K562 (cell line): ENCODE measurements at regions not wholly inside any gene's neighbourhood (a gene's known extent, or its start where the extent isn't known, plus 50 kb on each side); places are given as distances from the start of the nearest gene placed in this dataset.

ENCODE experiments used
- ATAC-seq: fragments of 200-7000 bp; cut with Tn5 transposase; 3 replicates; pipeline ENCODE4 v1.9.1; 2020; ENCODE audit warnings: moderate library complexity
- BruUV-seq: library from RNA; stranded (reverse); fragments of 400-500 nt; replicated peaks from 2 replicates; lab custom pipeline; 2021; lab: Mats Ljungman, UMichigan
- CTCF ChIA-PET: fragments of 300-600 bp; formaldehyde crosslinking; extraction: SDS; loops from one replicate; lab custom pipeline; 2021; ENCODE audit warnings: low intra/inter-chr PET ratio; lab: Yijun Ruan, JAX
- POLR2A ChIA-PET: fragments of 300-600, 350-650 bp; sonication (Branson Sonifier 250); formaldehyde crosslinking; extraction: SDS; loops from one replicate; lab custom pipeline; 2021; ENCODE audit warnings: antibody characterized with exemption, inconsistent platforms; lab: Yijun Ruan, JAX
- DNase-seq, 4 experiments: peaks; one replicate each; pipeline versions ENCODE4 v3.0.0 to v3.0.0-alpha.2; 2011 to 2018; ENCODE audit warnings: low spot score in 3 of 4, mixed read lengths in 3 of 4; ENCODE audit errors: extremely low read depth in 1 of 4
- FAIRE-seq: peaks from 2 replicates; lab custom pipeline; 2011; peaks lifted over from hg19 to GRCh38; lab: Jason Lieb, UNC
- H2AFZ ChIP-seq: 2 replicates; pipeline ENCODE4 v1.6.0; 2011; ENCODE audit warnings: low read depth, low read length, control low read depth, inconsistent platforms
- H3K27ac ChIP-seq: fragments of 200-600 bp; 3 replicates; pipeline ENCODE4 v1.8.0; 2011; ENCODE audit warnings: low read depth, mild to moderate bottlenecking, control low read depth, inconsistent platforms, low read length, moderate library complexity, mixed read lengths; ENCODE audit errors: extremely low read depth
- H3K27me3 ChIP-seq, 2 experiments: fragments of 300-600 bp in 1 of 2; 2 replicates in 1 of 2; 3 replicates in 1 of 2; pipeline versions ENCODE4 v1.6.0 to v1.8.0; 2011; ENCODE audit warnings: inconsistent platforms in 2 of 2, low read length in 2 of 2, mild to moderate bottlenecking in 1 of 2, mixed read lengths in 1 of 2, moderate library complexity in 1 of 2; ENCODE audit not compliant: control insufficient read depth in 2 of 2, insufficient read depth in 2 of 2
- H3K36me3 ChIP-seq: fragments of 300-600 bp; 3 replicates; pipeline ENCODE4 v1.8.0; 2011; ENCODE audit warnings: mild to moderate bottlenecking, low read length, inconsistent platforms; ENCODE audit not compliant: control insufficient read depth, insufficient read depth
- H3K4me1 ChIP-seq, 2 experiments: fragments of 200-600 bp in 1 of 2; replicated peaks in 1 of 2; 2 replicates in 1 of 2; 3 replicates in 1 of 2; pipeline versions ENCODE4 v1.5.1 to v1.8.0; 2011; ENCODE audit warnings: inconsistent platforms in 2 of 2, low read length in 2 of 2, mild to moderate bottlenecking in 1 of 2, mixed read lengths in 1 of 2, moderate library complexity in 1 of 2; ENCODE audit not compliant: control insufficient read depth in 2 of 2, insufficient read depth in 2 of 2
- H3K4me2 ChIP-seq: 2 replicates; pipeline ENCODE4 v1.6.1; 2011; ENCODE audit warnings: low read length, control low read depth, inconsistent platforms, mixed read lengths; ENCODE audit not compliant: insufficient read depth
- H3K4me3 ChIP-seq: fragments of 200-600 bp; sonication (generic), shearing (Covaris generic); 2 replicates; pipeline ENCODE4 v1.5.1; 2016; ENCODE audit warnings: control low read depth, inconsistent platforms
- H3K79me2 ChIP-seq: fragments of 200-600 bp; 3 replicates; pipeline ENCODE4 v1.8.0; 2011; ENCODE audit warnings: low read length, inconsistent platforms; ENCODE audit not compliant: control insufficient read depth, insufficient read depth
- H3K9ac ChIP-seq, 2 experiments: 2 replicates each; pipeline versions ENCODE4 v1.6.0 to v1.6.1; 2011; ENCODE audit warnings: low read depth in 2 of 2, low read length in 2 of 2, control low read depth in 1 of 2, inconsistent platforms in 1 of 2, mild to moderate bottlenecking in 1 of 2, mixed read lengths in 1 of 2; ENCODE audit not compliant: insufficient read depth in 1 of 2
- H3K9me1 ChIP-seq: one replicate; pipeline ENCODE4 v1.6.0; 2011; ENCODE audit warnings: inconsistent platforms, mild to moderate bottlenecking, low read length, moderate library complexity; ENCODE audit not compliant: control insufficient read depth, insufficient read depth
- H3K9me3 ChIP-seq: replicated peaks from 2 replicates; pipeline ENCODE4 v1.5.1; 2011; ENCODE audit warnings: low read depth, low read length, inconsistent platforms; ENCODE audit not compliant: control insufficient read depth, insufficient read depth
- H4K20me1 ChIP-seq: replicated peaks from 2 replicates; pipeline ENCODE4 v1.6.1; 2011; ENCODE audit warnings: low read length, inconsistent platforms, mixed read lengths; ENCODE audit not compliant: control insufficient read depth, insufficient read depth
- E2F5 ChIP-seq: sonication (generic); formaldehyde crosslinking; IDR thresholded peaks from 2 replicates; pipeline ENCODE4 v1.8.0; 2022; ENCODE audit warnings: mild to moderate bottlenecking, missing genetic modification reagents
- HNRNPH1 ChIP-seq: fragments of 200-400 bp; formaldehyde crosslinking; optimal IDR thresholded peaks from 2 replicates; pipeline ENCODE3; 2017; ENCODE audit warnings: low read depth, mild to moderate bottlenecking, low read length, moderate library complexity
- MYBL2 ChIP-seq, 2 experiments: fragments of 450-650 bp in 1 of 2; sonication (generic) in 1 of 2; formaldehyde crosslinking in 1 of 2; IDR thresholded peaks; 2 replicates each; pipeline versions ENCODE4 v1.6.1 to v1.8.1; 2017 to 2022; ENCODE audit warnings: borderline replicate concordance in 1 of 2, inconsistent platforms in 1 of 2, low read depth in 1 of 2, mild to moderate bottlenecking in 1 of 2, missing genetic modification reagents in 1 of 2, moderate library complexity in 1 of 2
- NFXL1 ChIP-seq: fragments of 450-650 bp; formaldehyde crosslinking; IDR thresholded peaks from 2 replicates; pipeline ENCODE4 v1.4.0; 2021; ENCODE audit warnings: mild to moderate bottlenecking
- SMAD3 ChIP-seq: fragments of 450-650 bp; formaldehyde crosslinking; conservative IDR thresholded peaks from 2 replicates; pipeline ENCODE4 v1.4.0; 2020; ENCODE audit warnings: mild to moderate bottlenecking
- SP1 ChIP-seq: sonication (generic); formaldehyde crosslinking; IDR thresholded peaks from 2 replicates; pipeline ENCODE4 v1.8.1; 2022; ENCODE audit warnings: mild to moderate bottlenecking, missing genetic modification reagents
- SREBF1 ChIP-seq: fragments of 150-350 bp; IDR thresholded peaks from 2 replicates; pipeline ENCODE4 v1.6.1; 2014; ENCODE audit warnings: antibody characterized with exemption, low read depth, low read length, borderline replicate concordance
- SRSF9 ChIP-seq: fragments of 200-400 bp; formaldehyde crosslinking; IDR thresholded peaks from 2 replicates; pipeline ENCODE4 v1.6.1; 2017; ENCODE audit warnings: low read depth, low read length, borderline replicate concordance
- THAP7 ChIP-seq: fragments of 250-450 bp; sonication (Bioruptor Pico); IDR thresholded peaks from 2 replicates; pipeline ENCODE4 v1.5.0; 2021
- XRCC4 ChIP-seq: IDR thresholded peaks from one replicate; pipeline ENCODE4 v1.6.1; 2011; ENCODE audit not compliant: insufficient read depth, insufficient read length; ENCODE audit errors: extremely low read depth
- ZKSCAN3 ChIP-seq: fragments of 250-450 bp; sonication (Bioruptor Pico); IDR thresholded peaks from 2 replicates; pipeline ENCODE4 v1.4.0; 2020
- ZNF146 ChIP-seq: IDR thresholded peaks from one replicate; pipeline ENCODE4 v1.6.1; 2018; ENCODE audit warnings: missing compliant biosample characterization; ENCODE audit not compliant: unreplicated experiment
- ZNF212 ChIP-seq: fragments of 450-650 bp; formaldehyde crosslinking; IDR thresholded peaks from 2 replicates; pipeline ENCODE4 v1.4.0; 2020; ENCODE audit warnings: mild to moderate bottlenecking
- ZNF785 ChIP-seq: fragments of 250-450 bp; sonication (Bioruptor Pico); IDR thresholded peaks from 2 replicates; pipeline ENCODE4 v1.4.0; 2020; ENCODE audit warnings: mild to moderate bottlenecking
- WGBS: fragments of 100-300 bp; shearing (Covaris generic); methylation state at CpG from one replicate; pipeline ENCODE4 v1.1.6; 2016; ENCODE audit warnings: low coverage, mixed read lengths; ENCODE audit not compliant: insufficient coverage; ENCODE audit errors: missing lambda C conversion rate; 5-methylcytosine and 5-hydroxymethylcytosine counted together
- in situ Hi-C: fragments of 300-500 bp; cut with MboI; formaldehyde crosslinking; loops from 4 replicates; pipeline ENCODE4 v1.15.0; 2018; ENCODE audit warnings: inconsistent platforms, mixed read lengths
- intact Hi-C: fragments of 100-400 bp; cut with micrococcal nuclease; formaldehyde crosslinking; loops from 2 replicates; pipeline ENCODE4 v1.14.2; 2022
- TF ChIP-seq, protein P1 (sequence below), 2 experiments: fragments of 450-650 bp; IDR thresholded peaks; 2 replicates each; pipeline ENCODE4 v1.6.1; 2018; ENCODE audit warnings: mild to moderate bottlenecking in 2 of 2, low read depth in 1 of 2; ENCODE audit not compliant: partially characterized antibody in 2 of 2
- TF ChIP-seq, protein P2 (sequence below): fragments of 250-450 bp; sonication (Bioruptor Pico); IDR thresholded peaks from 2 replicates; pipeline ENCODE4 v1.8.0; 2022; ENCODE audit warnings: inconsistent platforms

DNA sequence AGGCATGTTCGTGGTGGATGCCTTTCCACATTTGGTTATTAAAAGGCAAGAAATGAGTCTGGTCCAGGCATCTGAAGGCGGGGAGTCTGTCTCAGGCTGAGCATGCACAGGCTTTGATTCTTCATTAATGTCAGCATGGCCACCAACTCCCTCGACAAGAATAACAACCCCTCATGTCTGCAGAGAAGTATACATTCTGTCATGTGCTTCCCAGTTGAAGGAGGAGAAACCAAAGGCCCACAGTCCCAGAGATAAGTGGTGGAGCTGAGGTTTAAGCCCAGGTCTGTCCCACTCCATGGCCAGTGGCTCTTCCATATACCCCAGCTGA lies 61.6 kb upstream of the LAPTM5 start:
- Histone ChIP-seq H3K36me3 (no peaks in the 10 kb centered on the region), H3K9me1 (no peaks in the 10 kb centered on the region), H3K4me3 (no peak overlapping the region), H3K27me3 (peaks cover 0 to 13% of the 10 kb centered on the region in 2 experiments; a peak in 2 of 5 replicates), H2AFZ (no peak overlapping the region), H3K4me2 (no peak overlapping the region), H3K9ac (peak overlapping the region in 1 of 2 experiments; percentile 32; a peak in 2 of 4 replicates), H4K20me1 (no peaks in the 10 kb centered on the region), H3K79me2 (no peaks in the 10 kb centered on the region), H3K27ac (no peak overlapping the region), H3K4me1 (peaks cover 15 to 16% of the 10 kb centered on the region in 2 experiments; a peak in 4 of 5 replicates), H3K9me3 (no peaks in the 10 kb centered on the region)
- ATAC-seq = no peak
- WGBS = 22% methylated on average over 3 of the region's 3 CpGs
- intact Hi-C loops (no loop called here), in situ Hi-C loops (no loop called here)
- BruUV-seq = no TSS peak
- CTCF ChIA-PET = no interaction called here
- FAIRE-seq = no peak
- no peak for DNase-seq
- POLR2A ChIA-PET = interaction anchor here (0.5 to 1.9 kb wide), 4 partner anchors 8 to 73 kb away, joined by 3 to 8 read pairs (median 4); no protein-coding TSS in a partner anchor
- no peak for TF ChIP-seq XRCC4
- no peak for TF ChIP-seq THAP7 (CRISPR knock-in tag)
- no peak for TF ChIP-seq ZKSCAN3 (CRISPR knock-in tag)
- no peak for TF ChIP-seq SP1 (CRISPR knock-in tag)
- no peak for TF ChIP-seq MYBL2 (IDR thresholded peaks at IDR 0.05; ENCODE audit: low read depth)
- TF ChIP-seq MYBL2 (CRISPR knock-in tag; IDR thresholded peaks at IDR 0.05; ENCODE audit: borderline replicate concordance) = no peak
- TF ChIP-seq, protein P1, sequence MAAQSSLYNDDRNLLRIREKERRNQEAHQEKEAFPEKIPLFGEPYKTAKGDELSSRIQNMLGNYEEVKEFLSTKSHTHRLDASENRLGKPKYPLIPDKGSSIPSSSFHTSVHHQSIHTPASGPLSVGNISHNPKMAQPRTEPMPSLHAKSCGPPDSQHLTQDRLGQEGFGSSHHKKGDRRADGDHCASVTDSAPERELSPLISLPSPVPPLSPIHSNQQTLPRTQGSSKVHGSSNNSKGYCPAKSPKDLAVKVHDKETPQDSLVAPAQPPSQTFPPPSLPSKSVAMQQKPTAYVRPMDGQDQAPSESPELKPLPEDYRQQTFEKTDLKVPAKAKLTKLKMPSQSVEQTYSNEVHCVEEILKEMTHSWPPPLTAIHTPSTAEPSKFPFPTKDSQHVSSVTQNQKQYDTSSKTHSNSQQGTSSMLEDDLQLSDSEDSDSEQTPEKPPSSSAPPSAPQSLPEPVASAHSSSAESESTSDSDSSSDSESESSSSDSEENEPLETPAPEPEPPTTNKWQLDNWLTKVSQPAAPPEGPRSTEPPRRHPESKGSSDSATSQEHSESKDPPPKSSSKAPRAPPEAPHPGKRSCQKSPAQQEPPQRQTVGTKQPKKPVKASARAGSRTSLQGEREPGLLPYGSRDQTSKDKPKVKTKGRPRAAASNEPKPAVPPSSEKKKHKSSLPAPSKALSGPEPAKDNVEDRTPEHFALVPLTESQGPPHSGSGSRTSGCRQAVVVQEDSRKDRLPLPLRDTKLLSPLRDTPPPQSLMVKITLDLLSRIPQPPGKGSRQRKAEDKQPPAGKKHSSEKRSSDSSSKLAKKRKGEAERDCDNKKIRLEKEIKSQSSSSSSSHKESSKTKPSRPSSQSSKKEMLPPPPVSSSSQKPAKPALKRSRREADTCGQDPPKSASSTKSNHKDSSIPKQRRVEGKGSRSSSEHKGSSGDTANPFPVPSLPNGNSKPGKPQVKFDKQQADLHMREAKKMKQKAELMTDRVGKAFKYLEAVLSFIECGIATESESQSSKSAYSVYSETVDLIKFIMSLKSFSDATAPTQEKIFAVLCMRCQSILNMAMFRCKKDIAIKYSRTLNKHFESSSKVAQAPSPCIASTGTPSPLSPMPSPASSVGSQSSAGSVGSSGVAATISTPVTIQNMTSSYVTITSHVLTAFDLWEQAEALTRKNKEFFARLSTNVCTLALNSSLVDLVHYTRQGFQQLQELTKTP (IDR thresholded peaks at IDR 0.05; ENCODE audit: low read depth in 1 of 2, partially characterized antibody in 2 of 2) = no peak
- no peak for TF ChIP-seq ZNF785 (CRISPR knock-in tag)
- no peak for TF ChIP-seq E2F5 (CRISPR knock-in tag)
- TF ChIP-seq NFXL1 (CRISPR knock-in tag) = no peak
- TF ChIP-seq SMAD3 = no peak
- no peak for TF ChIP-seq SREBF1
- no peak for TF ChIP-seq HNRNPH1
- TF ChIP-seq, protein P2, sequence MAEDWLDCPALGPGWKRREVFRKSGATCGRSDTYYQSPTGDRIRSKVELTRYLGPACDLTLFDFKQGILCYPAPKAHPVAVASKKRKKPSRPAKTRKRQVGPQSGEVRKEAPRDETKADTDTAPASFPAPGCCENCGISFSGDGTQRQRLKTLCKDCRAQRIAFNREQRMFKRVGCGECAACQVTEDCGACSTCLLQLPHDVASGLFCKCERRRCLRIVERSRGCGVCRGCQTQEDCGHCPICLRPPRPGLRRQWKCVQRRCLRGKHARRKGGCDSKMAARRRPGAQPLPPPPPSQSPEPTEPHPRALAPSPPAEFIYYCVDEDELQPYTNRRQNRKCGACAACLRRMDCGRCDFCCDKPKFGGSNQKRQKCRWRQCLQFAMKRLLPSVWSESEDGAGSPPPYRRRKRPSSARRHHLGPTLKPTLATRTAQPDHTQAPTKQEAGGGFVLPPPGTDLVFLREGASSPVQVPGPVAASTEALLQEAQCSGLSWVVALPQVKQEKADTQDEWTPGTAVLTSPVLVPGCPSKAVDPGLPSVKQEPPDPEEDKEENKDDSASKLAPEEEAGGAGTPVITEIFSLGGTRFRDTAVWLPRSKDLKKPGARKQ (CRISPR knock-in tag) = no peak
- no peak for TF ChIP-seq ZNF146 (CRISPR knock-in tag)
- no peak for TF ChIP-seq SRSF9
- no peak for TF ChIP-seq ZNF212 (CRISPR knock-in tag)
